Activated CD4-positive, alpha-beta T cell treated with anti-CD3 and anti-CD28 coated beads, Interleukin-2, Interleukin-6, amounts not matched to agents 100 ng/mL and 50 ng/mL, durations not matched to agents 16 hours and 8 hours (primary cell): ENCODE measurements at regions not wholly inside any gene's neighbourhood (a gene's known extent, or its start where the extent isn't known, plus 50 kb on each side); places are given as distances from the start of the nearest gene placed in this dataset.
"Not testable (repeated sequence)": the region's sequence is repeated elsewhere in the genome, so short reads cannot be mapped to it uniquely, and the experiment has no call there.

Experiments
- DNase-seq: peaks from one replicate; pipeline ENCODE4 v3.0.0-alpha.2; 2020

DNA sequence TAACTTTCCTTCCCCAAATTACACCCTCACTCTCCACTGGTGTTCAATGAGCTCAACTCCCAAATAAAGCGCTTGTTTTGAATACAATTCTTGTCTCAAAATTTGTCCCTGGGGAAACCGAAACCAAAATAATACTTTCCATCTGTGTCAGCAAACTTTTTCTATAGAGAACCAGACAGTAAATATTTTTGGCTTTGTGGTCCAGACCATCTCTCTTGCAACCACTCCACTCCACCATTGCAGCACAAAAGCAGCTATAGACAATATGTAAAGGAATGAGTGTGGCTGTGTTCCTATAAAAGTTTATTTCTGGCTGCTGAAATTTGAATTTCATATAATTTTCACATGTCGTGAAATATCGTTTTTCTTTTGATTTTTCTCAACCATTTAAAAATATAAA lies 84.6 kb upstream of the ERCC4 start:
- no peak for DNase-seq

GRCh38 chr16:13835935-13836730 lies 83.8 kb upstream of the ERCC4 start:
- DNase-seq: no peak

- DNase-seq: no peak
Measured at GRCh38 chr16:13838401-13839190, 81.4 kb upstream of the ERCC4 start.

DNA sequence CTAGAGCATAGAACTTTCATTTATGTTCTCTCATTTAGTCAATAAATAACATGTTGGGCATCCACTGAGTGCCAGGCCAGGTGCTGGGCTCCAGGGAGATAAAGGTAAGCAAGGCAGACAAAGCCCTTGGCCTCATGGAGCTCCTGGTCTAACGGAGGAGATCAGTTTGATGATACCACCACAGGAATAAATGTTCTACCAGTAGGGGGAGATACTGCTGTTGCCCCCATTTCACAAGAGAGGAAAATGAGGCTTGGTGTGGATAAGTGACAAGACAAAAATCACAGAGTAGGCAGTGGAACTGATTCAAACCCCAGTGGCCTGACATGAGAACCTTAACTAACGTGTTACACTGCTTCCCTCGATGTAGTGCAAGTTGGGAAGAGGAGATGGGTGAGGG lies 80.4 kb upstream of the ERCC4 start:
- no peak for DNase-seq

DNA sequence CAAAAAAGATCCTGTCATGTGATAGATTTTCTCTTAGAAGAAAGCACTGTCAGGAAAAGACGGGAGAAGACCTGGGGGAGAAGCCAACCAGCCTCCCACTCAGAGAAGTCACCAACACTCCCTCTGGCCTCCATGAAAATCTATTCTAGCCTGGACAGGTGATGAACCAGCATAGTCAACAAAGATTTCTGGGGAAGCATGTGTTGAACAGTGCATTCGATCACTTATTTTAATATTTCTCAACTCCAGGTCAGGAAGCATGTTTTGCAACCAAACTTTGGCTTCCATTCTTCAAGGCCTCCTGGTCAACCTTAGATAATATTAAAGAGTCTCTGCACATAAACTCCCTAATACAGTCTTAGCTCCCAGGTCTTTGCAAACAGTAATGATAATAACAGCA lies 74.7 kb upstream of the ERCC4 start:
- no peak for DNase-seq

DNA sequence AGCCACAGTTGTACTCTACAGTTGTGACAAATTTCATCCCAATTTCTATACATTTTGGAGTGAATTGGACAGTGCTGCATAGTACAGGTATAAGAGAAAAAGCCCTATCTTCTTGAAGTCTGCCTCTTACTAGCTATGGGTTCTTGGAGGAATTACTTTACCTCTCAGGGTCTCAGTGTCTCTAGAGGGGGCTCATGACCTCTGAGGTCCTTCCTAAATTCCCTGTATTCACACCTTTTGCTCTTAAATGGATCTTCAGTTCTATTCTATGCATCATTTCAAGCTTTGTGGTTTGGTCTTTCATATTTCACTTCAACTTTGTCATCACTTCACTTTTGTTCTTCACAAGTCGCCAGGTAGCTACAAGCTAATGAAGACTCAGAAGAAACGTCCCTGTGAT lies 71.2 kb upstream of the ERCC4 start:
- DNase-seq: no peak

DNA sequence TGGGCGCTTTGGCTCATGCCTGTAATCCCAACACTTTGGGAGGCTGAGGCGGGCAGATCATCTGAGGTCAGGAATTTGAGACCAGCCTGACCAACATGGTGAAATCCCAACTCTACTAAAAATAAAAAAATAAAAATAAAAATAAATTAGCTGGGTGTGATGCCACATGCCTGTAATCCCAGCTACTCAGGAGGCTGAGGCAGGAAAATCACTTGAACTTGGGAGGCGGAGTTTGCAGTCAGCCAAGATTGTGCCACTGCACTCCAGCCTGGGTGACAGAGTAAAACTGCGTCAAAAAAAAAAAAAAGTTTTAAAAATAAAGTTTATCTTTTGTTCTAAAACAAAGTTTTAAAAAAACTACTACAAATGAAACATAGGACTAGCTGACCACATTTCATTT lies 69.8 kb upstream of the ERCC4 start:
- not testable (repeated sequence) for DNase-seq

- DNase-seq: no peak
Measured at GRCh38 chr16:13852827-13853226, 67.1 kb upstream of the ERCC4 start.

GRCh38 chr16:13856398-13856797 lies 63.6 kb upstream of the ERCC4 start:
- DNase-seq: no peak

- DNase-seq: no peak
Measured at GRCh38 chr16:13856811-13857511, 63.0 kb upstream of the ERCC4 start.

DNA sequence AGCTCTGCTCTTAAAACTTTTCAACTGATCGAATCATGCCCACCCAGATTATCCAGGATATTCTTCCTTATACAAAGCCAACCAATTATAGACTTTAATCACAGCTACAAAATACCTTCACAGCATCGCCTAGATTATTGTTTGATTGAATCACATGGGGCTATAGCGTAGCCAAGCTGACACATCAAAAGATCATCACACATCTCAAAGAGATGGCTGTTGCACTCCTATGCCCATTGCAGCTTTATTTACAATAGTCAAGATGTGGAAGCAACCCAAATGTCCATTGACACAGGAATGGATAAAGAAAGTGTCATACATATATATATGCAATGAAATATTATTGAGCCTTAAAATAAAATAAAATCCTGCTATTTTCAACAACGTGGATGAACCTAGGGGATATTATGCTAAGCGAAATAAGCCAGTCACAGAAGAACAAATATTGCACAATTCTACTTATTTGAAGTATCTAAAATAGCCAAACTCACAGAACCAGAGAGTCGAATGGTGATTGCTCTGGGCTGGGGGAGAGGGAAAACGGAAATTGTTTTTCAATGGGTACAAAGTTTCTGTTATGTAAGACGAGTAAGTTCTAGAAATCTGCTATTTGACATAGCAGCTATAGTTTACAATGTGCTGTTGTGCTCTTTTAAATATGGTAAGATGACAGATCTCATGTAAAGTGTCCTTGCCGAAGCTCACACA lies 60.9 kb upstream of the ERCC4 start:
- DNase-seq: no peak

GRCh38 chr16:13863075-13863765 lies 56.7 kb upstream of the ERCC4 start:
- no peak for DNase-seq

DNA sequence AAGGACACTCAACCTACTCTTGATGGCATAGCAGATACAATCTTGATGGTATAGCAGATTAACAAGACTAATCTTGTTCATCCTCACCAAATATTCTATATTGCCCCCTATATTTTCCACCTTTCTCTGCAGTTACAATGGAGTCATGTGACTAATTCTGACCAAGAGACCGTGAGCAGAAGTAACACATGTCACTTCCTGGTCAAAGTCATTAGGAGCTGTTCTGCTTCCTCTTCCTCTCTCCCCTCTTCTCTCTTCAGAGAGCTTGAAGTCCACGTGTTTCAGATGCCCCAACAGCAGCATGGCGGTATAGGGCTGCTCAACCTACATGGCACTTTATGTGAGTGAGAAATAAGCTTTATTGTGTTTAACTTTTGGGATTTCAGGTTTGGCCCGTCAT lies 55.3 kb upstream of the ERCC4 start:
- no peak for DNase-seq

DNA sequence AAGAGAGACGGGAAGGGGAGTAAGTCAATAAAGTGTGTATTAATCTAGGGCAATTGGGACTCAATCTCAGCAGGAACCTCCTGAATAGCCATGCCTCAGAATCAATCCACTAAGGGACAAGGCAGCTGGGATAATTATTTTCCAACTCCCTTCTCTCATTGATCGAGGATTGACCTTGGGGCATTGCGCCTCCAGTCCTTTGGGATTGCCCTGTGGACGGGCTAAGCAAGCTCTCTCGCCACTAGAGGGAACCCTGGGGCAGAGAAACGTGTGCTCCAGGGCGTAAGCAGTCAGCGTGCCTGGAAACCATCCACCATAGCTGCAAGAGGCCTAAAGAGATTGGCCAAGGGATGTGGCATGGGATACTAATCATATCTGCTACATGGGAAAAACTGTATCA lies 53.9 kb upstream of the ERCC4 start:
- DNase-seq: peak; percentile 66
